Upper lobe of left lung (tissue), 4 donors: ENCODE measurements at regions not wholly inside any gene's neighbourhood (a gene's known extent, or its start where the extent isn't known, plus 50 kb on each side); places are given as distances from the start of the nearest gene placed in this dataset.

Source experiments
- CTCF ChIP-seq, 6 experiments: fragments of 450-650 bp in 4 of 6; fragments of 200-600 bp in 2 of 6; sonication (generic) in 2 of 6; IDR thresholded peaks; one replicate each; pipeline ENCODE4 v1.5.1; 2016 to 2019; ENCODE audit warnings: antibody characterized with exemption in 6 of 6
- EP300 ChIP-seq, 4 donors: sonication (generic); formaldehyde crosslinking; IDR thresholded peaks; one replicate each; pipeline ENCODE4 v1.5.1; 2017; ENCODE audit warnings: antibody characterized with exemption in 4 of 4, control low read depth in 2 of 4
- POLR2A ChIP-seq, 4 donors: fragments of 450-650 bp; IDR thresholded peaks; one replicate each; pipeline ENCODE4 v1.5.1; 2016 to 2017; ENCODE audit warnings: antibody characterized with exemption in 4 of 4, mild to moderate bottlenecking in 2 of 4
- POLR2AphosphoS5 ChIP-seq, 2 donors: sonication (generic); formaldehyde crosslinking; IDR thresholded peaks; one replicate each; pipeline ENCODE4 v1.5.1; 2017; ENCODE audit warnings: antibody characterized with exemption in 2 of 2

- no peak for TF ChIP-seq CTCF (IDR thresholded peaks at IDR 0.05)
- TF ChIP-seq POLR2A (IDR thresholded peaks at IDR 0.05): no peak
- TF ChIP-seq POLR2AphosphoS5 (IDR thresholded peaks at IDR 0.05): no peak
- no peak for TF ChIP-seq EP300 (IDR thresholded peaks at IDR 0.05)
These were observed 138.7 kb upstream of the PPP1R26 start for GRCh38 chr9:135340726-135341475.
